Activated T-cell treated with anti-CD3 and anti-CD28 coated beads, Interleukin-2, amount 50 U/mL, for 4 hours (primary cell): ENCODE measurements at regions not wholly inside any gene's neighbourhood (a gene's known extent, or its start where the extent isn't known, plus 50 kb on each side); places are given as distances from the start of the nearest gene placed in this dataset.
A peak's percentile ranks its signal among the peaks of the same experiment; 100 is the strongest.

Experiments used
- ATAC-seq, 2 donors: fragments of 200-7000 bp; cut with Tn5 transposase; one replicate each; pipeline ENCODE4 v1.10.0; 2021
- DNase-seq: peaks from one replicate; pipeline ENCODE4 v3.0.0-alpha.2; 2020
- H3K27me3 Mint-ChIP-seq: one replicate; pipeline ENCODE4 v1.8.0; 2021; ENCODE audit warnings: low read depth, mixed read lengths
- H3K36me3 Mint-ChIP-seq: one replicate; pipeline ENCODE4 v1.8.0; 2022; ENCODE audit warnings: mixed read lengths; ENCODE audit not compliant: insufficient read depth
- H3K4me1 Mint-ChIP-seq: one replicate; pipeline ENCODE4 v1.8.0; 2021; ENCODE audit warnings: low read depth, mixed read lengths
- H3K4me3 Mint-ChIP-seq: one replicate; pipeline ENCODE4 v1.8.0; 2021; ENCODE audit warnings: mild to moderate bottlenecking, moderate library complexity, mixed read lengths
- H3K9me3 Mint-ChIP-seq: one replicate; pipeline ENCODE4 v1.8.0; 2021; ENCODE audit warnings: mixed read lengths

DNA sequence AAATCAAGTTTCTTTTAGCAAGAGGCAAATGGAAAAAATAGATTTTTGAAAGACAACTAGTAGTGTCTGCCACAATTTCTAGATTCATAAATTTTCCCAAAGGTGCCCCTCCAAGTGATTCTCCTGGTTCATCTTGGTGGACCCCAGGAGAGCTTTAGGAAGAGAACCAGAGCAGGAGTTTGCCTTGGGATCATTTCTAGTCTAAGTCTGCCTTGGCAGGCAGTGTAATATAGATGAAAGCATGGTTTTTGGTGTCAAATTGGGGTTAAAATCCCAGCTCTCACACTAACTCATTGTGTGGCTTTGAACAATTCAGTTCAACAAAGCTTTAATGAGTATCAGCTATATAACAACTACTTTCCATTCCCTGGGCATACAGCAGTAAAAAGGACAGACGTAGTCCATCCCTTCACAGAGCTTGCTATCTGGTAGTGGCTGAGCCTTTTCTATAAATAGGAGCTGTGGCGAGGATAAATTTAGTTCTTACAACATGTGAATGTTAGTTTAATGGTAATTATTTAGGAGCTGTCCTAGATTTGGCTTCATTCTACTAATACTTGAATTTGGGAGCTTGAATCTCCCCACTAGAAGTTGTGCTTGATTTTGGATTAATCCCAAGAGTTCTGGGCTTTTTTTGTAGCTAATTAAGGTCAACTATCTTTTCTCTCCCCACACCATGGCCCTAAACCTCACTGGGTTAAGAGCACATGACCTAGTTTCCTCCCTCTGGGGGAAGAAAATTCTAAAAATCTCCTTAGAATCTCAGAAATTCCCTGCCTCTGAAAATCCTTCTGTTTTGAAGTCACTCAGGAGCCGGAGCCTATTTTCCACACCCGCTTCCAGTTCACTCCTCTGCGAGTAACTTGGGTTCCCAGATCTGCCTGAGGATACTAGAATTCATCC, 197.8 kb downstream of the PCSK1 start:
- ATAC-seq (no peak), DNase-seq (no peak)
- H3K4me3 Mint-ChIP-seq, result no peak overlapping the region
- peaks cover 4% of the 10 kb centered on the region for H3K27me3 Mint-ChIP-seq
- no peaks in the 10 kb centered on the region for H3K4me1 Mint-ChIP-seq
- no peaks in the 10 kb centered on the region for H3K9me3 Mint-ChIP-seq
- no peaks in the 10 kb centered on the region for H3K36me3 Mint-ChIP-seq

DNA sequence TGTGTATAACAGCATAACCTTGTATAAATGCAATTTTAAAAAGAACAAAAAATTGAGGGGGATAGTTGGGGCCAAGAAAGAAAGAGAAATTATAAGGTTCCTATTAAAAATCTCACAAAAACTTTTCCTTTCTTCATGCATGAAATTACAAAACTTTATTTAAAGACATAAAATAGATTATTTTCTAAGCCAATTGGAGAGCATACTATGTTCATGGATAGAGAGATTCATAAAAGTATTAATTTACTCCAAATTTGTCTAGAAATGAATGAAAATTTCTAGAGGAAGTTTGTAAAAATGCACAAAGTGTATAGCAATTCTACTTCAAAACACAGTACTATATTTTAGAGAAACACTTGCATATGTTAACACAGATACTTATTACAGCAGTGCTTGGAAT, 200.4 kb downstream of the PCSK1 start:
- no peak for DNase-seq
- peaks cover 2% of the 10 kb centered on the region for H3K4me1 Mint-ChIP-seq
- no peak for ATAC-seq
- no peaks in the 10 kb centered on the region for H3K36me3 Mint-ChIP-seq
- peaks cover 5% of the 10 kb centered on the region for H3K27me3 Mint-ChIP-seq
- no peaks in the 10 kb centered on the region for H3K9me3 Mint-ChIP-seq
- no peak overlapping the region for H3K4me3 Mint-ChIP-seq

DNA sequence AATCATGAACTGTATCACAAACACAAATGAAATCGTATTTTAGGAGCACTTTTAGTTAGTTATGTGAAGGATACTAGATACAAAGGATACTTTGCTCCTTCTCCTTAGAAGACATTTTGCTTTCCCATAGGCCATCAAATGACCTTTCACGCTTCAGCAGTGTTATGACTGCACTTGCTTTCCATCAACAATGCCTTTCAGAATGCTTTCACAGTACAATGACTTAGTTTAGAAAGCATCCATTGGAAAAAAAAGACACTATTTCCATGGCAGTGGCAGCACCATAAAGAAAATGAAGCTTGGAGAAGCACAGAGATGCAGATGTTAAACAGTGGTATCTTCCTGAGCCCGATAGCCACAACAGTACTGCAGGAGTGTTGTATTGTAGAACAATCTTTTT, 203.9 kb downstream of the PCSK1 start:
- H3K36me3 Mint-ChIP-seq, result no peaks in the 10 kb centered on the region
- no peak overlapping the region for H3K4me3 Mint-ChIP-seq
- ATAC-seq, result no peak
- H3K27me3 Mint-ChIP-seq, result peaks cover 3% of the 10 kb centered on the region
- H3K9me3 Mint-ChIP-seq, result no peaks in the 10 kb centered on the region
- H3K4me1 Mint-ChIP-seq, result peaks cover 2% of the 10 kb centered on the region
- DNase-seq, result no peak

DNA sequence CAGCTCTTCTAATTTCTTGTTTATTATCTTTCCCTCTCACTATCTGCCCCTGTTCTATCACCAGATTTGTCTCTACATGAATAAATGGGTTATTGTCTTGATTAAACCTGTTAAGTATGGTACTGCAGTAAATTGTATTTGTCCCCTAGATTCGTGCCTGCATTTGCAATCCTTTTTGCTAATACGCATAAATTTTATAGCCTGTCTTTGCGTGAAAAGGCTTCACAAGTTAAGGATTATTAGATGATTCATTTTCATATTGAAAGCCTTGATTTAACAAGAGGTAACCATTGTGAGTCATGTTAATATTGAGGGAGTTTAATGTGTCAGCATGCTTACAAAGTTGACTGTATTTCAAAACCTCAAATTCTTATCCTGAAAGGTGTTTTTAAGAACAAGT, 204.6 kb downstream of the PCSK1 start:
- H3K4me3 Mint-ChIP-seq, result no peak overlapping the region
- peaks cover 3% of the 10 kb centered on the region for H3K27me3 Mint-ChIP-seq
- no peaks in the 10 kb centered on the region for H3K9me3 Mint-ChIP-seq
- H3K36me3 Mint-ChIP-seq, result no peaks in the 10 kb centered on the region
- peak in 1 of 2 donors; percentile 61 for ATAC-seq
- H3K4me1 Mint-ChIP-seq, result peaks cover 2% of the 10 kb centered on the region
- no peak for DNase-seq

DNA sequence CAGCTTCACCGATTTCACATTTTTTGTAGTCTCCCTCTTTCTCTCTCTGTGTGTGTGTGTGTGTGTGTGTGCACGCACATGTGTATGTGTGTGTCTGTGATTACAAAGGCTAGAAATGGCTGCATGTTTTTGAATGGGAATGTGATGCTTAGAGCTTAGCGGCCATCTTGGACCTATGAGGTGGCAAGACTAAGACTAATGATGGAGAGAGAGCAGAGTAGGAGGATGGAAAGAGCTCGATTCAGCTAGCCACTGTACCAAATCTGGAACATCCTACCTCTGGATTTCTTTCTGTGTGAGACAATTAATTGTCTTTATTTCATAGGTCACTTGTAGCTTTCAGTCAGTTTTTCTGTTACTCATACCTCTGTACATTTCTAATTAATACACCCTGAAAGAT, 205.1 kb downstream of the PCSK1 start:
- Mint-ChIP-seq H3K36me3 (no peaks in the 10 kb centered on the region), H3K27me3 (peaks cover 3% of the 10 kb centered on the region), H3K4me1 (peaks cover 2% of the 10 kb centered on the region), H3K9me3 (no peaks in the 10 kb centered on the region), H3K4me3 (no peak overlapping the region)
- ATAC-seq (no peak), DNase-seq (no peak)

DNA sequence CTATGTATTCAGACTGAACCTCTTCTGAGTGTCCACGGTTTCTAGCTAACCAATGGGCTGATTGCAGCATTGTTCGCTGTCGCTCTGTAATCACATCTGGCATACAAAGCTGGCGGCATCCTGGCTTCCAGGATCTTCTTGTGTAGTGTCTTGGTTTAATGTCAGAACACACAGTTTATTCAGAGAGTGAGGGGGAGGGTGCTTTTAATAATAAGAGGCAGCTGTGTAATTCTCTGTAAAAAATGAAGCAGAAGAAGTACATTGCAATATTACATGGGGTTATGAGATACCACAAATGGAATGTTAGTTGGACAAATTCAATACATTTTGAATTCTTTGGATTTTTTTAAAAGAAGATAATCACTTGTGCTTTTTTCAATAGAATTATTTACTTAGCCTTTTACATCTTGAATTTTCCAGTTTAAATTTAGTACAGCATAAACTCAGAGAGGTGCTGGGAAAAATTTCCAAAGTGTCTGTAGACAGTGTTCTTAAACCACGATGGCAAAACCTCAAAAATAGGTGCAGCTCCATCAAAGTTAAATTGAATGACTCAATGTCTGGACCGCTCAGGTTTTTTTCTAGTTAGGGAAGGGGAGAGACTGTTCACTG, 206.0 kb downstream of the PCSK1 start:
- DNase-seq (no peak), ATAC-seq (no peak)
- peaks cover 3% of the 10 kb centered on the region for H3K27me3 Mint-ChIP-seq
- H3K36me3 Mint-ChIP-seq, result no peaks in the 10 kb centered on the region
- H3K4me3 Mint-ChIP-seq, result no peak overlapping the region
- H3K9me3 Mint-ChIP-seq, result peaks cover 2% of the 10 kb centered on the region
- peaks cover 2% of the 10 kb centered on the region for H3K4me1 Mint-ChIP-seq

DNA sequence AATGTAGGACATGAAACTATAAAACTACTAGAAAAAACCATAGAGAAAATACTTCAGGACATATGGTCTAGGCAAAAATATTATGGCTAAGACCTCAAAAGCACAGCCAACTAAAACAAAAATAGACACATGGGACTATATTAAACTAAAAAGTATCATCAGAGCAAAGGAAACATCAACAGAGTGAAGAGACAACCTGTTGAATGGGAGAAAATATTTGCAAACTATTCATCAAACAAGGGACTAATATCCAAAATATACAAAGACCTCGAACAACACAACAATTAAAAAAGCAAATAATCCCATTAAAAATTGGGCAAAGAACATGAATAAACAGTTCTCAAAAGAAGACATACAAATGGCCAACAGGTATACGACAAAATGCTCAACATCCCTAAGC, 210.9 kb downstream of the PCSK1 start:
- H3K36me3 Mint-ChIP-seq, result no peaks in the 10 kb centered on the region
- no peak for ATAC-seq
- H3K4me3 Mint-ChIP-seq, result no peak overlapping the region
- peaks cover 2% of the 10 kb centered on the region for H3K27me3 Mint-ChIP-seq
- H3K4me1 Mint-ChIP-seq, result peaks cover 9% of the 10 kb centered on the region
- H3K9me3 Mint-ChIP-seq, result peaks cover 4% of the 10 kb centered on the region
- DNase-seq, result no peak

DNA sequence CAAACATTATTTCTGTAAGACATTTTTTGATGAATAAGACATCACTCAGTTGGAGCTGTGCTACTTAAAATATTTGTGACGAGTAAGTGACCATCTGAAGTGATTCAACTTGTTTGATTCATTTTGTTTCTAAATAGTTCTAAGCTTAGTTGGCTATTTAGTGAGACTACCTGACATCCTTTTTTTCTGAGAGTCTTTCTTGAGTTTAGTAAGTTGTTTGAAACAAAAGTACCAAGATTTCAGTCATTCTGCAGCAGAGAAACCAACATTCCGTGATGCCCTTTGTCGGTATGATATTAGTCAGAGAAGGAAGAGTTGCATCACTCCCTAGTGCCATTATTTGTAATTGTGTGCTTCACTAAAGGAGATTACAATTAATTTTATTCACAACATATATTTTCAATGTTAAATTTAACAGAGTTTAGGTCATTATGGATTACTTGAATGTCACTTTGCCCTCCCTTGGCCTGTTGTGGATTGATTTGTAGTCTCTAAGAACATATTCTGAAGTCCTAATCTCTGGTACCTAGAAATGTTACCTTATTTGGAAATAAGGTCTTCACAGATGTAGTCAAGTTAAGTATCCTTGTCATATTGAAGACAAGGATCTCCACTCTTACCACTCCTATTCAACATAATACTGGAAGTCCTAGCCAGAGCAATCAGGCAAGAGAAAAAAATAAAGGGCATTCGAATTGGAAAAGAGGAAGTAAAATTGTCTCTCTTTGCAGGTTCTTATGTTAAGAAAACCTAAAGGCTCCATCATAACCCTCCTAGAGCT, 212.2 kb downstream of the PCSK1 start:
- Mint-ChIP-seq H3K9me3 (peaks cover 4% of the 10 kb centered on the region), H3K36me3 (no peaks in the 10 kb centered on the region), H3K27me3 (peaks cover 2% of the 10 kb centered on the region), H3K4me1 (peaks cover 9% of the 10 kb centered on the region), H3K4me3 (no peak overlapping the region)
- DNase-seq, result no peak
- peak; percentile 75 to 84 for ATAC-seq

DNA sequence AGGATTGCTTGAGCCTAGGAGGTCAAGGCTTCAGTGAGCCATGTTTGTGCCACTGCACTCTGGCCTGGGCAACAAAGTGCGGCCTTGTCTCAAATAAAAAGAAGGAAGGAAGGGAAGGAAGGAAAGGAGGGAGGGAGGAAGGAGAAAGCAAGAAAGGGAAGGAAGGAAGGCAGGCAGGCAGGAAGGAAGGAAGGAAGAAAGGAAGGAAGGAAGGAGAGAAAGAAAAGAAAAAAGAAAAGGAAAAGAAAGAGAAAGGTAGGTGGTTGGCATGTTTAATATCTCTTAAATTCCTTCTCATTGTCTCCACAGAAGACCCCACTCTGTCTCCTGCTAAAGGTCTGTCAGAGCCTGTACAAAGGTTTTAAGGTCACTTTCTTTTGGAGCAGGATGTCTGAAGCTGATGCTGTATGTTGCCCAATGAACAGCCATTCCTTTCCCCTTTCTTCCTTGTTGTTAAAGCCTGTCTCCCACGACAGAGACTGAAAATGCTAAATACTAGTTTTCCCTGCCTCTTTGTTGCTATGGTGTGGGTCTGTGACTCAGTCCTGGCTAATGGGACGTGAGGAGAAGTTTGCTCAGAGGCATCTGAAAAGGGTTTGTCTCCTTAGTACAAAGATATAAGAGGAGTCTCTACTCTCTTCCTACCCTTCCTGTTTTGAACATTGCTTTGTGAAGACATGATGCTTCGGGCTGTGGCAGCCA, 213.3 kb downstream of the PCSK1 start:
- peaks cover 4% of the 10 kb centered on the region for H3K9me3 Mint-ChIP-seq
- H3K4me1 Mint-ChIP-seq, result peaks cover 9% of the 10 kb centered on the region
- DNase-seq (no peak), ATAC-seq (peak in 1 of 2 donors; percentile 22)
- H3K4me3 Mint-ChIP-seq, result no peak overlapping the region
- H3K27me3 Mint-ChIP-seq, result no peaks in the 10 kb centered on the region
- no peaks in the 10 kb centered on the region for H3K36me3 Mint-ChIP-seq

DNA sequence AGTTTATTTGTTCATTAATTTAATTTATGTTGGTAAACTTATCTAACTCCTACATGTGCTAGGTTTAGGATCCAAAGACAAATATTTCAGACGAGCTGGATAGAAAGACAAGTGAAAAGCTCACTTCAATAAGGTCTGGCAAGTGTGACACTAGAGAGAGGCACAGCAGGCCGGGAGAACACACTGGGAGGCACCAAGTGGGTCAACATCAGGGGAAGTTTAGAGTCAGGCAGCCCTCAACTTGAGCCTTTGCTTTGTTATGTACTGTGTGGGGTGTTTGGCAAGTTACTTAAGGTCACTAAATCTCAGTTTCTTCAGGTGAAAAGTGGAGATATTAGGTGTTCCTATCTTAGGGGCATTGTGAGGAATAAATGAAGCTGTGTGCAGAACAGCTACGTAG, 214.4 kb downstream of the PCSK1 start:
- H3K4me1 Mint-ChIP-seq, result peaks cover 9% of the 10 kb centered on the region
- H3K27me3 Mint-ChIP-seq, result no peaks in the 10 kb centered on the region
- ATAC-seq (no peak), DNase-seq (no peak)
- H3K9me3 Mint-ChIP-seq, result peaks cover 4% of the 10 kb centered on the region
- no peak overlapping the region for H3K4me3 Mint-ChIP-seq
- no peaks in the 10 kb centered on the region for H3K36me3 Mint-ChIP-seq

DNA sequence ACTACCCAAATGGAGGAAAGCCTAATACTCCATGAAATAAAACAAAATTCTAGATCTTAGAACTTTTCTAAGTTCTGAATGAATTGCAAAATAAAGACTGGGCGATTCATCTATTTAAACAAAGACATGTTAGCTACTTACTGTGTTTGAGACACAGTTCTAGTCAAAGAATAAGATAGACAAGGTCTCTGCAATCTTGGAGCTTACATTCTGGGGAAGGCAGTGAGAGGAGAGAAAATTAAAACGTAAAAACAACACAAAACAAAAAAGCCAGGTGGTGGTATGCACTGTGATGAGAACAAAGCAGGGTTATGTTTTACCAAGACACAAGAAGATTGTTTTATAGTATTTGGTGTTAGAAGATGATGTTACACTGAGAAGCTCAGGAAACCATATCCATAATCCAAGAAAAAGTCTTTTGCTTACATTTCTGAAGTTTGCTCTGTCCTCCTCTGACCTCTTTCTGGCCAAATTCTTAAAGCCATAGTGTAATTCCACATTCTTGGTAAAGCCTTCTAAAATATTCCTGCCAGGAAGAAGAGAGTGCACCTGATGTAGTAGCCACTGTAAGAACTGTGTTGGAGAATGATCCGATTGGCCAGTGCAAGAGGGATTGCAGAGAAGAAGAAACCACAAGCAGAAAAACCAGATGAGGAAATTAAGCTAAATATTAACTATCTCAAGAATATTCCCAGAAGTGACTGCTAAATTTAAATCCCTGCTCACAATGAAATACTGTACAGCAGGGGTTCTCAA, 218.4 kb downstream of the PCSK1 start:
- H3K4me3 Mint-ChIP-seq, result no peak overlapping the region
- DNase-seq, result no peak
- H3K27me3 Mint-ChIP-seq, result peaks cover 10% of the 10 kb centered on the region
- H3K4me1 Mint-ChIP-seq, result peaks cover 1% of the 10 kb centered on the region
- peaks cover 4% of the 10 kb centered on the region for H3K9me3 Mint-ChIP-seq
- H3K36me3 Mint-ChIP-seq, result no peaks in the 10 kb centered on the region
- ATAC-seq, result no peak

DNA sequence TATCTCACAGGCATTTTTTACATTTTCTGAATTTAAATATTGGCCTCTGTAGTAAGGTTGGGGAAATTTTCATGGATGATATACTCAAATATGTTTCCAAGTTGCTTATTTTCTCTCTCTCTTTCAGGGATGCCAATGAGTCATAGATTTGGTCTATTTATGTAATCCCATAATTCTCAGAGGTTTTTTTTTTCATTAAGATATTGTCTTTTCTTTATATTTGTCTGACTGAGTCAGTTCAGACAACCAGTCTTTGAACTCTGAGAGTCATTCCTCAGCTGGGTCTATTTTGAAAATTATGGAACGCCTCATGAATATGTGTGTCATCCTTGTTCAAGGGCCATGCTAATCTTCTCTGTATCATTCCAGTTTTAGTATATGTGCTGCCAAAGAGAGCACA, 223.2 kb downstream of the PCSK1 start:
- Mint-ChIP-seq H3K4me1 (no peaks in the 10 kb centered on the region), H3K9me3 (peaks cover 32% of the 10 kb centered on the region), H3K4me3 (no peak overlapping the region), H3K27me3 (peaks cover 15% of the 10 kb centered on the region), H3K36me3 (no peaks in the 10 kb centered on the region)
- DNase-seq, result no peak
- ATAC-seq, result no peak

DNA sequence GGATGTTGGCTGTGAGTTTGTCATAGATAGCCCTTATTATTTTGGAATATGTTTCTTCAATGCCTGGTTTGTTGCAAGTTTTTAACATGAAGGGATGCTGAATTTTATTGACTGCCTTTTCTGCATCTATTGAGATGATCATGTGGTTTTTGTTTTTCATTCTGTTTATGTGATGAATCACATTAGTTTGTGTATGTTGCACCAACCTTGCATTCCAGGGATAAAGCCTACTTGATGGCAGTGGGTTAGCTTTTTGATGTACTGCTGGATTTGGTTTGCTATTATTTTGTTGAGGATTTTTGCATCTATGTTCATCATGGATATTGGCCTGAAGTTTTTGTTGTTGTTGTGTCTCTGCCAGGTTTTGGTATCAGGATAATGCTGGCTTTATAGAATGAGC, 225.6 kb downstream of the PCSK1 start:
- no peaks in the 10 kb centered on the region for H3K4me1 Mint-ChIP-seq
- no peak overlapping the region for H3K4me3 Mint-ChIP-seq
- H3K27me3 Mint-ChIP-seq, result peaks cover 14% of the 10 kb centered on the region
- no peak for DNase-seq
- peaks cover 32% of the 10 kb centered on the region for H3K9me3 Mint-ChIP-seq
- no peaks in the 10 kb centered on the region for H3K36me3 Mint-ChIP-seq
- no peak for ATAC-seq
